Activated CD4-positive, alpha-beta T cell treated with anti-CD3 and anti-CD28 coated beads, Interleukin-10, Interleukin-2, amounts not matched to agents 100 ng/mL and 50 ng/mL, durations not matched to agents 16 hours and 8 hours (primary cell): ENCODE measurements at regions not wholly inside any gene's neighbourhood (a gene's known extent, or its start where the extent isn't known, plus 50 kb on each side); places are given as distances from the start of the nearest gene placed in this dataset.

ENCODE experiments used
- DNase-seq: peaks from one replicate; pipeline ENCODE4 v3.0.0-alpha.2; 2020

DNA sequence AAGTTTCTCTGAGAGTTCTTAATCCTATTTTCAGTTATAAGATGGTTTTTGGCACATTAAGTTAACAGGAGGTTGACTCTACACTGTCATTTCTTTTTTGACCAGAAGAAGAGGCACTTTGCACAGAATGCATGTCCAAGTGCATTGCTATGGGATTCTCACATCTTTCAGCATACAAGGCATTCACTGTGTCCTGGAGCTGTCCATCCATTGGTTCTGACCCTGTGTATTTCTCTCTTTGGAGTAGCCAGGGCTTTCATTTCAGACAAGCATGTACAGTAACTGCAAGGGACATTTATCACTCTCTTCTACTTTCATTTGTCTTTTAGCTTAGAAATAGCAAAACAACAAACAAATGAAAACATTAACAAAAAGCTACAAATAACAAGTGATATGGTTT is 275.1 kb upstream of the IMPG1 start:
- no peak for DNase-seq

DNA sequence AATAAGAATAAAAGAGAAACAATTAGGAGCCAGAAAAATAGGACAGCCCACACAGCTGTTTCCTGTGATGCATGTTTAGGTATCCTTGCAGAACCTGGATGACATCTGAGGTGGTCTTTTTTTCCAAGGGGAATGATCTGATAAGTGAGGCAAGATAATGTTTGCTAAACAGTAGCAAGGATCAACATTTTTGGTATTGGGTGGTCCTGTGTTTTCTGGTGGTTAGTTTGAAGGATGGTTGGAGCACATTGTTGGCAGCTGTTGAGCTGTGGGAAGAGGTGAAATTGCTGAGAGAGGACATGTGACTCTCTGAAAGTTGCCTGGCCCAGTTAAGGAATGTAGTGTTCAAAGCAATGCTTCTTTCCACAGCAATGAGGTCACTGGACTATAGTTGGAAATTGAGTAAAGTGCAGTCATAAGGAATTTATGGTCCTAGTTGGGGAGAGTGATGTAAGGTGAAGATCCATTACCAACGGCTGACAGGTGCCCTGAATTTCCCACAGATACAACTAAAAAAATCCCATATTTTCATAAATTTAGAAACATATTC is 270.2 kb upstream of the IMPG1 start:
- no peak for DNase-seq

DNA sequence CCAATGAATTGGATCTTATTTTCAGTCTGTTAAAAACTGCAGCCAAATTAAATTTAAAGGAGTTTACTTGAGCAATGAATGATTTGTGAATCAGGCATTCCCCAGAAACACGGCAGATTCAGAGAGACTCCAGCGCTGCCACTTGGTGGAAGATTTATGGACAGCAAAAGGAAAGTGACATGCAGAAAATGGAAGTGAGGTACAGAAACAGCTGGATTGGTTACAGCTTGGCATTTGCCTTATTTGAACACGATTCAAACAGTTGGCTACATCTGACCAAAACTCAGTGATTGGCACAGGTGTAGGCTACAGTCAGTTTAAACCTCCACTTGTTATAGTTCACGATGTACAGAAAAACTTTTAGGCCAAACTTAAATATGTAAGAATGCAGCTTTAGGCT is 257.6 kb upstream of the IMPG1 start:
- DNase-seq, result no peak

DNA sequence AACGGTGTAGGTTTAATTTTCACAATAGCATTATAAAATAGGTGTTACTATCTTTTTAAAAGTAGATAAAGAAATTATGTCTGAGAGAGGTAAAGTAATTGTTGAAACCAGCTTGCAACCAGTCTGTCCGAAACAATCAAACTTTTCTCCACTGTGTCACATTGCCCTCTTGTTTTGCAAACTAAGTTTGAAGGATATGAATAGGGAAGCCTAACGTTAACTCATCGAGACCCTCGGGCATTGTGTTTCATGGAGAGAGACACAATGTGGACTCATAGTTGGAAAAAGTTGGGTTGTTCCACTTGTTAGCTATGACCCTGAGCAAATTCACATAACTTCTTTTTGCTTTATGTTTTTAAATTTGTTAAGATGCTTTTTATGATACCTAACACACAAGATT is 254.4 kb upstream of the IMPG1 start:
- DNase-seq, result no peak
